Calu3 (cell line): ENCODE measurements at regions not wholly inside any gene's neighbourhood (a gene's known extent, or its start where the extent isn't known, plus 50 kb on each side); places are given as distances from the start of the nearest gene placed in this dataset.
"Not testable (repeated sequence)": the region's sequence is repeated elsewhere in the genome, so short reads cannot be mapped to it uniquely, and the experiment has no call there.

Experiments used
- BruUV-seq: library from RNA; stranded (reverse); fragments of 400-500 nt; replicated peaks from 2 replicates; lab custom pipeline; 2021; lab: Mats Ljungman, UMichigan
- CTCF ChIA-PET: fragments of 300-600 bp; sonication (Branson Sonifier 250); formaldehyde crosslinking; loops from one replicate; lab custom pipeline; 2022; ENCODE audit warnings: antibody characterized with exemption; lab: Charles Lee
- DNase-seq: peaks from one replicate; pipeline ENCODE4 v3.0.0; 2022
- H3K27ac Mint-ChIP-seq: one replicate; pipeline ENCODE4 v1.8.0; 2022; ENCODE audit warnings: mixed read lengths; ENCODE audit not compliant: unreplicated experiment
- H3K27me3 Mint-ChIP-seq: one replicate; pipeline ENCODE4 v1.8.0; 2022; ENCODE audit warnings: mixed read lengths; ENCODE audit not compliant: unreplicated experiment
- H3K36me3 Mint-ChIP-seq: one replicate; pipeline ENCODE4 v1.8.0; 2022; ENCODE audit warnings: mild to moderate bottlenecking, moderate library complexity, mixed read lengths; ENCODE audit not compliant: insufficient read depth, unreplicated experiment
- H3K4me1 Mint-ChIP-seq: one replicate; pipeline ENCODE4 v1.8.0; 2022; ENCODE audit warnings: mild to moderate bottlenecking, low read depth, mixed read lengths; ENCODE audit not compliant: unreplicated experiment
- H3K4me3 Mint-ChIP-seq: one replicate; pipeline ENCODE4 v1.8.0; 2022; ENCODE audit warnings: mild to moderate bottlenecking, low read depth, moderate library complexity, mixed read lengths; ENCODE audit not compliant: unreplicated experiment
- H3K9me3 Mint-ChIP-seq: one replicate; pipeline ENCODE4 v1.8.0; 2022; ENCODE audit warnings: low read depth, mixed read lengths; ENCODE audit not compliant: unreplicated experiment
- intact Hi-C: fragments of 100-400 bp; cut with micrococcal nuclease; formaldehyde crosslinking; loops from one replicate; pipeline ENCODE4 v1.10.0; 2022; ENCODE audit not compliant: unreplicated experiment
- TF ChIP-seq, protein P1 (sequence below): fragments of 200-600 bp; IDR thresholded peaks from one replicate; pipeline ENCODE4 v1.8.0; 2022; ENCODE audit warnings: antibody characterized with exemption; ENCODE audit not compliant: unreplicated experiment

DNA sequence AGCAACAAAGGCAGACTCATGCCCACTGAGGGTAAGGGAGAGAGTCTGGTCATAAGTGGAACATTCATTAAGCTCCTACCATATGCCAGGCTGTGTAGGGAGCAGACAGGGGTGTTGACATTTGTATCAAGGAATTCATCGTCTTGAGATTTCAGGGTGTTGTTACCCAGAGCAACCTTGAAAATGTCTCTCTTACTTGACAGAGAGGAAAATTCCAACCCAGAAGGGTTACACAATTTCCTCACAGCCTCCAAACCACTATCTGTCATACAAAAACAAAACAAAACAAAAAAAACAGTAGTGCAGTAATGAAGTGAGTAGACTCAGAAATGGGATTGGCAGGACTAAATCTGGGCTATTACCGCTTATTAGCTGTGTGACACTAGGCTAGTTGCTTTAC lies 113.2 kb downstream of the MIAT start:
- Mint-ChIP-seq H3K9me3 (no peaks in the 10 kb centered on the region), H3K27ac (no peak overlapping the region), H3K27me3 (no peaks in the 10 kb centered on the region), H3K4me3 (no peak overlapping the region), H3K36me3 (no peaks in the 10 kb centered on the region), H3K4me1 (no peaks in the 10 kb centered on the region)
- intact Hi-C loops: no loop called here
- no TSS peak for BruUV-seq
- CTCF ChIA-PET: no interaction called here
- DNase-seq: no peak
- TF ChIP-seq, protein P1, sequence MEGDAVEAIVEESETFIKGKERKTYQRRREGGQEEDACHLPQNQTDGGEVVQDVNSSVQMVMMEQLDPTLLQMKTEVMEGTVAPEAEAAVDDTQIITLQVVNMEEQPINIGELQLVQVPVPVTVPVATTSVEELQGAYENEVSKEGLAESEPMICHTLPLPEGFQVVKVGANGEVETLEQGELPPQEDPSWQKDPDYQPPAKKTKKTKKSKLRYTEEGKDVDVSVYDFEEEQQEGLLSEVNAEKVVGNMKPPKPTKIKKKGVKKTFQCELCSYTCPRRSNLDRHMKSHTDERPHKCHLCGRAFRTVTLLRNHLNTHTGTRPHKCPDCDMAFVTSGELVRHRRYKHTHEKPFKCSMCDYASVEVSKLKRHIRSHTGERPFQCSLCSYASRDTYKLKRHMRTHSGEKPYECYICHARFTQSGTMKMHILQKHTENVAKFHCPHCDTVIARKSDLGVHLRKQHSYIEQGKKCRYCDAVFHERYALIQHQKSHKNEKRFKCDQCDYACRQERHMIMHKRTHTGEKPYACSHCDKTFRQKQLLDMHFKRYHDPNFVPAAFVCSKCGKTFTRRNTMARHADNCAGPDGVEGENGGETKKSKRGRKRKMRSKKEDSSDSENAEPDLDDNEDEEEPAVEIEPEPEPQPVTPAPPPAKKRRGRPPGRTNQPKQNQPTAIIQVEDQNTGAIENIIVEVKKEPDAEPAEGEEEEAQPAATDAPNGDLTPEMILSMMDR: no peak

DNA sequence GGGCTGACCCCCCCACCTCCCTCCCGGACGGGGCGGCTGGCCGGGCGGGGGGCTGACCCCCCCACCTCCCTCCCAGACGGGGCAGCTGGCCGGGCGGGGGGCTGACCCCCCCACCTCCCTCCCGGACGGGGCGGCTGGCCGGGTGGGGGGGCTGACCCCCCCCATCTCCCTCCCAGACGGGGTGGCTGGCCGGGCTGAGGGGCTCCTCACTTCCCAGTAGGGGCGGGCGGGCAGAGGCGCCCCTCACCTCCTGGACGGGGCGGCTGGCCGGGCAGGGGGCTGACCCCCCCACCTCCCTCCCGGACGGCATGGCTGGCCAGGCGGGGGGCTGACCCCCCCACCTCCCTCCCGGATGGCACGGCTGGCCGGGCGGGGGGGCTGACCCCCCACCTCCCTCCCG lies 115.7 kb downstream of the MIAT start:
- H3K9me3 Mint-ChIP-seq, DNase-seq, H3K4me3 Mint-ChIP-seq, H3K4me1 Mint-ChIP-seq, CTCF ChIA-PET, H3K36me3 Mint-ChIP-seq, BruUV-seq, H3K27ac Mint-ChIP-seq, intact Hi-C loops: not testable (repeated sequence)
- H3K27me3 Mint-ChIP-seq: peaks cover 20% of the 10 kb centered on the region

DNA sequence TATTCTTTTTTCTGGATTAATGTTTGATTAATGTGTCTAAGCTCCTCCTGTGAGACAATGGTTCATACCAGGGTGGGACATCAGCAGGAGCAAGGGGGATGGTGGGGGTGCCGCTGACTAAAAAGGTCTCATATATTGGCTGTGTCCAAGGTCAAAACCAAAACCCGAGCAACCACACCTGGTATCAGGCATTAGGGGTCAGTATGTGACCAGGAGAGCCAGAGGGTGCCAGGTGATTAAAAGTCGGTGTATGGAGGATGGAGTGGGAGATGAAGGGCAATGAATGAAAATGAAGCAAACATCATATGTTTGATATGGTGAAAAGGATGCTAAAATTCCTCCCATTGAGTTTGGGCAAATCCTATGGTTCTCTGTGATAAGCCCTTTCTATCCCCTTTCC lies 118.0 kb downstream of the MIAT start:
- H3K4me1 Mint-ChIP-seq: no peaks in the 10 kb centered on the region
- no peaks in the 10 kb centered on the region for H3K36me3 Mint-ChIP-seq
- CTCF ChIA-PET: no interaction called here
- DNase-seq: no peak
- no TSS peak for BruUV-seq
- intact Hi-C loops: no loop called here
- no peak overlapping the region for H3K4me3 Mint-ChIP-seq
- TF ChIP-seq, protein P1: no peak
- H3K9me3 Mint-ChIP-seq: no peaks in the 10 kb centered on the region
- peaks cover 31% of the 10 kb centered on the region for H3K27me3 Mint-ChIP-seq
- H3K27ac Mint-ChIP-seq: no peak overlapping the region

DNA sequence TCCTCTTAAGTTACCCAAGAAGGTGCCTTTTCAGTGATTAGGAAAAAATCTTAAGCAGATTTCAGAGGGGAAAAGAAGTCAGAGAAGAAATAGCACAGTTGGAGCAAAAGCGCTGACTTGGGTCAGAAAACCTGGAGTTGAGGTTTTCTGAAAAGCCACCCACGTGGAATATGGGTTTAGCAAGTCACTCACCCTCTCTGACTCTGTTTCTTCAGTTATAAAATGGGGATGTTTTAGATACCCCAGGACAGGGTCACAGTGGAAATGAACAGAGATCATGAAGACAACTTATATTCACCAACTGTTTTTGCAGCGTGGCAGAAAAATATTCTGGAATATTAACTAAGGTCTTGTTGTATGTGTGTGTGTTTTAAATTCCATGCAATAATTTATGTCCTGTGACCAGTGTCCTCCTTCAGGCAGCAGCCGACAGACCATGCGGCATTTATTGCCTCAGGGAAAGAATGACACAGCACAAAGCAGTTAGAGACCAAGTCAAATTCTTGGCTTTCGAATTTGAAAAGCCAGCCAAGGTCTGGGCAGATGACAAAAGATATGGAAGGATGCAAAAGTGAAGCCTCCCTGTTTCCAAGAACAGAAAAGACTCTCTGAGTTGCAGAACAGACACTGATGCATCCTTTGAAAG lies 119.9 kb downstream of the MIAT start:
- no peak overlapping the region for H3K4me3 Mint-ChIP-seq
- CTCF ChIA-PET: no interaction called here
- no peak overlapping the region for H3K27ac Mint-ChIP-seq
- intact Hi-C loops: no loop called here
- no peak for DNase-seq
- H3K4me1 Mint-ChIP-seq: no peaks in the 10 kb centered on the region
- H3K36me3 Mint-ChIP-seq: no peaks in the 10 kb centered on the region
- no TSS peak for BruUV-seq
- peaks cover 31% of the 10 kb centered on the region for H3K27me3 Mint-ChIP-seq
- H3K9me3 Mint-ChIP-seq: no peaks in the 10 kb centered on the region
- TF ChIP-seq, protein P1: no peak

DNA sequence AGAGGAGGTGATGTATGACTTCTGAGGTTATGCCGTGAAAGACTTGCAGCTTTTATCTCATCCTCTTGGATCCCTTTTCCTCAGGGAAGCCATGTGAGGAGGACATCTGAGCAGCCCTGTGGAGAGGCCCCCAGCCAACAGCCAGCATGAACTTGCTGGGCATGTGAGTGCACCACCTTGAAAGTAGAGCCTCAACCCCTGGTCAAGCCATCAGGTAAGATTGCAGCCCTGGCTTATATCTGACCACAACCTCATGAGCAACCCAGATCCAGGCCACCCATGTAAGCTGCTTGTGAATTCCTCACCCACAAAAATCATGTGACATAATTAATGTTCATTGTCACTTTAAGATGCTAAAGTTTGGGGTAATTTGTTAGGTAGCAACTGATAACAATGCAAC lies 121.0 kb downstream of the MIAT start:
- intact Hi-C loops: no loop called here
- peaks cover 31% of the 10 kb centered on the region for H3K27me3 Mint-ChIP-seq
- no peaks in the 10 kb centered on the region for H3K9me3 Mint-ChIP-seq
- no peaks in the 10 kb centered on the region for H3K36me3 Mint-ChIP-seq
- TF ChIP-seq, protein P1: no peak
- no TSS peak for BruUV-seq
- CTCF ChIA-PET: no interaction called here
- no peaks in the 10 kb centered on the region for H3K4me1 Mint-ChIP-seq
- DNase-seq: no peak
- H3K4me3 Mint-ChIP-seq: no peak overlapping the region
- no peak overlapping the region for H3K27ac Mint-ChIP-seq
